ENCODE measurements at regions not wholly inside any gene's neighbourhood (a gene's known extent, or its start where the extent isn't known, plus 50 kb on each side); places are given as distances from the start of the nearest gene placed in this dataset.

DNA sequence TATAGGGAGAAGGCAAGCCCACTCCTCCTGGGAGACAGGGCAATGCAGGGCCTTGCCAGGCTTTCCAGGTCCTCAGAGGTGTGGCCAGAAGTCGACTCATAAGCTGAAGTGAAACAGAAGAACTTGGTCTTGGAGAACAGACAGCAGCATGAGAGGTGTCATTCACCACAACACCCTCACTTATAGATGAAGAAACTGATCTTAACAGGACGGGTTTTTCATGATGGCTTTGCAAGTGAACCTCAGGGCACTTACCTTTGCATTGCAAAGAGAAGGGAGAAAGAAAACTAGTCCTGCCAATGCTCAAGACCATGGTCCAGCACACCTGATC, 198.8 kb downstream of the CYRIA start:
- TF ChIP-seq CTCF (conservative IDR thresholded peaks at IDR 0.05; ENCODE audit: low read depth, low read length): no peak
- no peak for TF ChIP-seq MAFK (IDR thresholded peaks at IDR 0.05; ENCODE audit: low read depth, low read length)
- TF ChIP-seq BHLHE40 (IDR thresholded peaks at IDR 0.05; ENCODE audit: low read depth, low read length): no peak
- no peak for TF ChIP-seq POLR2A (IDR thresholded peaks at IDR 0.05; ENCODE audit: low read depth, low read length)
- no peak for TF ChIP-seq RAD21 (IDR thresholded peaks at IDR 0.05; ENCODE audit: low read length)
- no peak for TF ChIP-seq RCOR1 (IDR thresholded peaks at IDR 0.05; ENCODE audit: insufficient replicate concordance, low read length)
- TF ChIP-seq, protein P1, sequence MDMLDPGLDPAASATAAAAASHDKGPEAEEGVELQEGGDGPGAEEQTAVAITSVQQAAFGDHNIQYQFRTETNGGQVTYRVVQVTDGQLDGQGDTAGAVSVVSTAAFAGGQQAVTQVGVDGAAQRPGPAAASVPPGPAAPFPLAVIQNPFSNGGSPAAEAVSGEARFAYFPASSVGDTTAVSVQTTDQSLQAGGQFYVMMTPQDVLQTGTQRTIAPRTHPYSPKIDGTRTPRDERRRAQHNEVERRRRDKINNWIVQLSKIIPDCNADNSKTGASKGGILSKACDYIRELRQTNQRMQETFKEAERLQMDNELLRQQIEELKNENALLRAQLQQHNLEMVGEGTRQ (IDR thresholded peaks at IDR 0.05; ENCODE audit: low read depth, low read length): no peak
- TF ChIP-seq RFX5 (IDR thresholded peaks at IDR 0.05; ENCODE audit: low read depth, low read length): no peak
- no peak for TF ChIP-seq SMC3 (IDR thresholded peaks at IDR 0.05; ENCODE audit: low read depth, low read length)
- no peak for TF ChIP-seq ELK1 (IDR thresholded peaks at IDR 0.05; ENCODE audit: borderline replicate concordance, low read depth, low read length)
- no peak for TF ChIP-seq MXI1 (IDR thresholded peaks at IDR 0.05; ENCODE audit: borderline replicate concordance, low read depth, low read length)
- TF ChIP-seq CEBPB (IDR thresholded peaks at IDR 0.05; ENCODE audit: low read depth, low read length): no peak

Measured in IMR-90 (cell line).